ENCODE measurements at regions not wholly inside any gene's neighbourhood (a gene's known extent, or its start where the extent isn't known, plus 50 kb on each side); places are given as distances from the start of the nearest gene placed in this dataset.

GRCh38 chr2:66915237-66915636, 480.3 kb downstream of the MEIS1 start:
- Histone ChIP-seq H3K4me3 (ENCODE audit: low read length) (no peak overlapping the region), H4K20me1 (ENCODE audit: control insufficient read depth, insufficient read depth, low read depth, low read length) (no peaks in the 10 kb centered on the region), H3K9me2 (replicated peaks; ENCODE audit: control insufficient read depth, low read length) (no peaks in the 10 kb centered on the region), H3K27ac (ENCODE audit: low read depth, low read length) (no peak overlapping the region), H3F3A (ENCODE audit: control insufficient read depth, insufficient read depth) (no peaks in the 10 kb centered on the region), H3K4me2 (ENCODE audit: low read length) (no peak overlapping the region), H3K36me3 (ENCODE audit: control insufficient read depth, low read length) (no peaks in the 10 kb centered on the region), H3K79me2 (ENCODE audit: control insufficient read depth, low read length) (no peaks in the 10 kb centered on the region), H3K27me3 (ENCODE audit: control insufficient read depth, low read length) (no peaks in the 10 kb centered on the region), H3K4me1 (ENCODE audit: control insufficient read depth, low read length) (no peaks in the 10 kb centered on the region), H3K9me3 (ENCODE audit: control insufficient read depth, insufficient read depth, low read length) (no peaks in the 10 kb centered on the region)
- TF ChIP-seq, protein P1, sequence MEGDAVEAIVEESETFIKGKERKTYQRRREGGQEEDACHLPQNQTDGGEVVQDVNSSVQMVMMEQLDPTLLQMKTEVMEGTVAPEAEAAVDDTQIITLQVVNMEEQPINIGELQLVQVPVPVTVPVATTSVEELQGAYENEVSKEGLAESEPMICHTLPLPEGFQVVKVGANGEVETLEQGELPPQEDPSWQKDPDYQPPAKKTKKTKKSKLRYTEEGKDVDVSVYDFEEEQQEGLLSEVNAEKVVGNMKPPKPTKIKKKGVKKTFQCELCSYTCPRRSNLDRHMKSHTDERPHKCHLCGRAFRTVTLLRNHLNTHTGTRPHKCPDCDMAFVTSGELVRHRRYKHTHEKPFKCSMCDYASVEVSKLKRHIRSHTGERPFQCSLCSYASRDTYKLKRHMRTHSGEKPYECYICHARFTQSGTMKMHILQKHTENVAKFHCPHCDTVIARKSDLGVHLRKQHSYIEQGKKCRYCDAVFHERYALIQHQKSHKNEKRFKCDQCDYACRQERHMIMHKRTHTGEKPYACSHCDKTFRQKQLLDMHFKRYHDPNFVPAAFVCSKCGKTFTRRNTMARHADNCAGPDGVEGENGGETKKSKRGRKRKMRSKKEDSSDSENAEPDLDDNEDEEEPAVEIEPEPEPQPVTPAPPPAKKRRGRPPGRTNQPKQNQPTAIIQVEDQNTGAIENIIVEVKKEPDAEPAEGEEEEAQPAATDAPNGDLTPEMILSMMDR (IDR thresholded peaks at IDR 0.05; ENCODE audit: low read depth, low read length, poor library complexity, severe bottlenecking): no peak
- no peak for TF ChIP-seq EZH2phosphoT487 (IDR thresholded peaks at IDR 0.05; ENCODE audit: borderline replicate concordance, low read length)

- Histone ChIP-seq H3K36me3 (ENCODE audit: control insufficient read depth, low read length) (no peaks in the 10 kb centered on the region), H3K27me3 (ENCODE audit: control insufficient read depth, low read length) (no peaks in the 10 kb centered on the region), H3K79me2 (ENCODE audit: control insufficient read depth, low read length) (no peaks in the 10 kb centered on the region), H3K4me3 (ENCODE audit: low read length) (no peak overlapping the region), H3F3A (ENCODE audit: control insufficient read depth, insufficient read depth) (no peaks in the 10 kb centered on the region), H4K20me1 (ENCODE audit: control insufficient read depth, insufficient read depth, low read depth, low read length) (no peaks in the 10 kb centered on the region), H3K4me2 (ENCODE audit: low read length) (no peak overlapping the region), H3K27ac (ENCODE audit: low read depth, low read length) (no peak overlapping the region), H3K9me3 (ENCODE audit: control insufficient read depth, insufficient read depth, low read length) (no peaks in the 10 kb centered on the region), H3K9me2 (replicated peaks; ENCODE audit: control insufficient read depth, low read length) (no peaks in the 10 kb centered on the region), H3K4me1 (ENCODE audit: control insufficient read depth, low read length) (no peaks in the 10 kb centered on the region)
- no peak for TF ChIP-seq EZH2phosphoT487 (IDR thresholded peaks at IDR 0.05; ENCODE audit: borderline replicate concordance, low read length)
- TF ChIP-seq, protein P1 (IDR thresholded peaks at IDR 0.05; ENCODE audit: low read depth, low read length, poor library complexity, severe bottlenecking): no peak
Measured at GRCh38 chr2:66919286-66919685, 477.8 kb upstream of the ETAA1 start.

- no peaks in the 10 kb centered on the region for H3K4me1 ChIP-seq (ENCODE audit: control insufficient read depth, low read length)
- no peaks in the 10 kb centered on the region for H3K9me2 ChIP-seq (replicated peaks; ENCODE audit: control insufficient read depth, low read length)
- H3K27me3 ChIP-seq (ENCODE audit: control insufficient read depth, low read length): no peaks in the 10 kb centered on the region
- no peak overlapping the region for H3K27ac ChIP-seq (ENCODE audit: low read depth, low read length)
- H3K4me2 ChIP-seq (ENCODE audit: low read length): no peak overlapping the region
- H3F3A ChIP-seq (ENCODE audit: control insufficient read depth, insufficient read depth): no peaks in the 10 kb centered on the region
- no peaks in the 10 kb centered on the region for H4K20me1 ChIP-seq (ENCODE audit: control insufficient read depth, insufficient read depth, low read depth, low read length)
- H3K4me3 ChIP-seq (ENCODE audit: low read length): no peak overlapping the region
- no peaks in the 10 kb centered on the region for H3K9me3 ChIP-seq (ENCODE audit: control insufficient read depth, insufficient read depth, low read length)
- no peaks in the 10 kb centered on the region for H3K79me2 ChIP-seq (ENCODE audit: control insufficient read depth, low read length)
- TF ChIP-seq, protein P1 (IDR thresholded peaks at IDR 0.05; ENCODE audit: low read depth, low read length, poor library complexity, severe bottlenecking): no peak
- TF ChIP-seq EZH2phosphoT487 (IDR thresholded peaks at IDR 0.05; ENCODE audit: borderline replicate concordance, low read length): no peak
- no peaks in the 10 kb centered on the region for H3K36me3 ChIP-seq (ENCODE audit: control insufficient read depth, low read length)
Measured at GRCh38 chr2:66920415-66920814, 476.7 kb upstream of the ETAA1 start.

GRCh38 chr2:66925128-66925527, 472.0 kb upstream of the ETAA1 start:
- Histone ChIP-seq H3K4me2 (ENCODE audit: low read length) (no peak overlapping the region), H3K27me3 (ENCODE audit: control insufficient read depth, low read length) (no peaks in the 10 kb centered on the region), H3K4me3 (ENCODE audit: low read length) (no peak overlapping the region), H3K9me2 (replicated peaks; ENCODE audit: control insufficient read depth, low read length) (no peaks in the 10 kb centered on the region), H3K27ac (ENCODE audit: low read depth, low read length) (no peak overlapping the region), H4K20me1 (ENCODE audit: control insufficient read depth, insufficient read depth, low read depth, low read length) (no peaks in the 10 kb centered on the region), H3K4me1 (ENCODE audit: control insufficient read depth, low read length) (no peaks in the 10 kb centered on the region), H3K36me3 (ENCODE audit: control insufficient read depth, low read length) (no peaks in the 10 kb centered on the region), H3K79me2 (ENCODE audit: control insufficient read depth, low read length) (no peaks in the 10 kb centered on the region), H3K9me3 (ENCODE audit: control insufficient read depth, insufficient read depth, low read length) (no peaks in the 10 kb centered on the region), H3F3A (ENCODE audit: control insufficient read depth, insufficient read depth) (no peaks in the 10 kb centered on the region)
- no peak for TF ChIP-seq EZH2phosphoT487 (IDR thresholded peaks at IDR 0.05; ENCODE audit: borderline replicate concordance, low read length)
- TF ChIP-seq, protein P1 (IDR thresholded peaks at IDR 0.05; ENCODE audit: low read depth, low read length, poor library complexity, severe bottlenecking): no peak
